GM12872 (cell line): ENCODE measurements at regions not wholly inside any gene's neighbourhood (a gene's known extent, or its start where the extent isn't known, plus 50 kb on each side); places are given as distances from the start of the nearest gene placed in this dataset.

Experiments
- CTCF ChIP-seq: IDR thresholded peaks from 3 replicates; pipeline ENCODE4 v1.5.1; 2011; ENCODE audit warnings: low read depth, mild to moderate bottlenecking, low read length, moderate library complexity; ENCODE audit not compliant: insufficient read depth

- no peak for TF ChIP-seq CTCF
Measured at GRCh38 chr4:101707596-101707995, 82.9 kb upstream of the BANK1 start.

GRCh38 chr4:101706535-101707057 is 83.9 kb upstream of the BANK1 start:
- TF ChIP-seq CTCF: no peak

DNA sequence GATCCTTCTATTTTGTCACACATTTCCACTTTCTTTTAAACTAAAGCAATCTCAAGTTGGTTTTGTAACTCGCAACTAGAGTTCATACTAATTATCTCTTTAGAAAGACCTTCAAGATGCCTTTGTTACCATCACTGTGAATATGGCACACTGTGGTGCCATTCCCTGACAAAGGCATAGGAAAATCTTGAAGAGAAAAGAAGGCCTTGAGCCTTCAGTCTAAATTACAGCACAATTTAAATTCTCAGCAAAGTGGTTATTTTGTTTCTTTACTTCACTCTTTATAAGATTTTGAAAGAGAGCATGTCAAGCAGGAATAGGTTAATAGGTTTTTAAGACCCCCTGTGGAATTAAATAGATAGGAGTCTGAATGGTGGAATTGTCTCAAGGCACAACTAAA is 89.0 kb upstream of the BANK1 start:
- TF ChIP-seq CTCF: no peak

DNA sequence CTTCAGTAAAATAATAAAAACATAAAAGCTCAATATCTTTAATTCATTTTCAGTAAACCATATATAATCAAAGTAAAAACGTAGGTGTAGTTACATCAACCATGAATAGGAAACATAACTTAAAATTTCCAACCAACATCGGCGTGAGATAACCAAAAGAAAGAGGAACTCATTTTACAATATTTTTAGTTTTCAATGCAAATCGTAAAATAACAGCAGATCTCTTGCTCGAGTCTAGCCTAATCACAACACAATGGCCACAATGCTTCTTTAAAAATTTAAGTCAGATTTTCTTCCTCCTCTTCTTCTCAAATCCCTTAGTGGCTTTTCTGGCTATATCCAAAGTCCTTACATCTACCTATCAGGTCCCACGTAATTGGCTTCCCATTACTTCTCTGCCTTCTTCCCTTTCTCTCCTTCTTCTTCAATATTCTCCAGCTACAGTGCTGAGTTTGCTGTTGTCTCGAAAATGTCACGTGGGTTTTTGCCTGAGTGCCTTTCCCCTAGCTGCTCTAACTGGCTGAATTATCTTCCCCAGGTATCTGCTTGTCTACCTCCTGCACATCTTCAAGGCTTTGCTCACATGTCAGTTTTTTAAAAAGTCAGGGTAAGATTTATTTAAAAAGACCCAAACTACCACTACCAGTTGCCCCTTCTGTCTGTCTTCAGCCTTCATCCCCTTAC is 90.9 kb upstream of the BANK1 start:
- no peak for TF ChIP-seq CTCF

- TF ChIP-seq CTCF: no peak
Measured at GRCh38 chr4:101697266-101697665, 93.3 kb upstream of the BANK1 start.

- no peak for TF ChIP-seq CTCF
Measured at GRCh38 chr4:101696276-101697010, 94.1 kb upstream of the BANK1 start.

DNA sequence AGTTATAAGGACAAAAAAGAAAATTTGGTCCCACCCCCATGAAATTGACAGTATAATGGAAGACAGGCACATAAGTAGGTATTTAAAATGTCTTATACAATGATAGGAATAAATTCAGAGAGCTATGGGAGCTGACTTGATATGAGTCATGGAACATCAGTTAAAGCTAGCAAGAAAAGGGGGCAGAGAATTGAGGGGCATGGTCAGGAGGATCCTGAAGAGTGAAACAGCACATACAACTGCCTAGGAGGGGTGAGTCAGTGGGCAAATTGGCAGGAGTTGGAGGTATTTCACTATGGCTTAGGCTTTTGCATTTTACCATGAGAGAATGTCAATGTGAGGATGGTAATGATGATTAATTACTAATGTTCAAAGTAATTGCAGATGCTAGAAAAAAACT is 95.4 kb upstream of the BANK1 start:
- no peak for TF ChIP-seq CTCF
